ENCODE measurements at regions not wholly inside any gene's neighbourhood (a gene's known extent, or its start where the extent isn't known, plus 50 kb on each side); places are given as distances from the start of the nearest gene placed in this dataset.

- TF ChIP-seq POLR2A (IDR thresholded peaks at IDR 0.05), result no peak
- TF ChIP-seq CTCF (IDR thresholded peaks at IDR 0.05), result no peak
These were observed 193.3 kb downstream of the C11orf91 start for GRCh38 chr11:33507356-33507755.

Data from heart left ventricle (tissue), 13 donors.